Ascending aorta (tissue), 2 donors: ENCODE measurements at regions not wholly inside any gene's neighbourhood (a gene's known extent, or its start where the extent isn't known, plus 50 kb on each side); places are given as distances from the start of the nearest gene placed in this dataset.

Experiments used
- DNase-seq, 2 donors: peaks; one replicate each; pipeline ENCODE4 v3.0.0-alpha.2; 2019; ENCODE audit warnings: low spot score in 2 of 2
- H3K27ac ChIP-seq, 2 donors: fragments of 200-600 bp; sonication (generic); one replicate each; pipeline ENCODE4 v1.5.1; 2016 to 2017; ENCODE audit warnings: mild to moderate bottlenecking in 1 of 2
- H3K27me3 ChIP-seq: fragments of 200-600 bp; sonication (generic); one replicate; pipeline ENCODE4 v1.5.1; 2017
- H3K36me3 ChIP-seq, 2 donors: fragments of 200-600 bp; sonication (generic); one replicate each; pipeline ENCODE4 v1.5.1; 2016
- H3K4me1 ChIP-seq, 2 donors: fragments of 200-600 bp; sonication (generic); one replicate each; pipeline ENCODE4 v1.5.1; 2016 to 2017; ENCODE audit warnings: mild to moderate bottlenecking in 1 of 2
- H3K4me3 ChIP-seq, 2 donors: fragments of 200-600 bp; sonication (generic); one replicate each; pipeline ENCODE4 v1.5.1; 2016 to 2017; ENCODE audit warnings: mild to moderate bottlenecking in 1 of 2
- H3K9me3 ChIP-seq, 2 donors: fragments of 200-600 bp; sonication (generic); one replicate each; pipeline ENCODE4 v1.5.1; 2016
- intact Hi-C: fragments of 100-400 bp; cut with DNase I; formaldehyde crosslinking; loops from one replicate; pipeline ENCODE4 v1.15.1; 2023
- TF ChIP-seq, protein P1 (sequence below), 3 experiments: fragments of 200-600 bp in 2 of 3; fragments of 450-650 bp in 1 of 3; sonication (generic) in 2 of 3; IDR thresholded peaks; one replicate each; pipeline ENCODE4 v1.5.1; 2016 to 2019; ENCODE audit warnings: antibody characterized with exemption in 3 of 3, mild to moderate bottlenecking in 1 of 3, moderate library complexity in 1 of 3

DNA sequence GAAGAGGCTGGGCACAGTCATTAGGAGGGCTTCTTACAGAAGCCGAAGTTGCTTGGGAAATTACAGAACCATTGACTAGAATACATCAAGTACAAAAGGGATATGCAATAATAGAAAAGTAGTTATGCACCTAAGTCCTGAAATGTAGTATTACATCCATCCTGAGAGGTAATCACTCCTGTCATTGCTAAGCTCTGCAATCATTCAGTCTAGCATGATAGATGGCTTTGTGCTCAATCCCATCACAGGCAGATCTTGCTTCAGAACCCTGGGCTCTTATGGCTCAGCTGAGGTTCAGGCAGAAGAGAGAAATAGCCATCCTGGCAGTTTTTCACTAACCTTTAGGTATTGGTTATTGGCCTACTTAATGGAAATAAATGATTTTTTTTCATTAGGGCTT is 231.7 kb upstream of the AFF2 start:
- H3K4me3 ChIP-seq: no peak overlapping the region
- H3K36me3 ChIP-seq: no peaks in the 10 kb centered on the region
- no peak overlapping the region for H3K27ac ChIP-seq
- TF ChIP-seq, protein P1, sequence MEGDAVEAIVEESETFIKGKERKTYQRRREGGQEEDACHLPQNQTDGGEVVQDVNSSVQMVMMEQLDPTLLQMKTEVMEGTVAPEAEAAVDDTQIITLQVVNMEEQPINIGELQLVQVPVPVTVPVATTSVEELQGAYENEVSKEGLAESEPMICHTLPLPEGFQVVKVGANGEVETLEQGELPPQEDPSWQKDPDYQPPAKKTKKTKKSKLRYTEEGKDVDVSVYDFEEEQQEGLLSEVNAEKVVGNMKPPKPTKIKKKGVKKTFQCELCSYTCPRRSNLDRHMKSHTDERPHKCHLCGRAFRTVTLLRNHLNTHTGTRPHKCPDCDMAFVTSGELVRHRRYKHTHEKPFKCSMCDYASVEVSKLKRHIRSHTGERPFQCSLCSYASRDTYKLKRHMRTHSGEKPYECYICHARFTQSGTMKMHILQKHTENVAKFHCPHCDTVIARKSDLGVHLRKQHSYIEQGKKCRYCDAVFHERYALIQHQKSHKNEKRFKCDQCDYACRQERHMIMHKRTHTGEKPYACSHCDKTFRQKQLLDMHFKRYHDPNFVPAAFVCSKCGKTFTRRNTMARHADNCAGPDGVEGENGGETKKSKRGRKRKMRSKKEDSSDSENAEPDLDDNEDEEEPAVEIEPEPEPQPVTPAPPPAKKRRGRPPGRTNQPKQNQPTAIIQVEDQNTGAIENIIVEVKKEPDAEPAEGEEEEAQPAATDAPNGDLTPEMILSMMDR (IDR thresholded peaks at IDR 0.05): no peak
- intact Hi-C loops: loop anchor here (10.0 kb wide), 1 partner anchor 64 kb away; no protein-coding TSS in a partner anchor
- no peak for DNase-seq
- H3K27me3 ChIP-seq: no peaks in the 10 kb centered on the region
- no peaks in the 10 kb centered on the region for H3K4me1 ChIP-seq
- no peaks in the 10 kb centered on the region for H3K9me3 ChIP-seq

DNA sequence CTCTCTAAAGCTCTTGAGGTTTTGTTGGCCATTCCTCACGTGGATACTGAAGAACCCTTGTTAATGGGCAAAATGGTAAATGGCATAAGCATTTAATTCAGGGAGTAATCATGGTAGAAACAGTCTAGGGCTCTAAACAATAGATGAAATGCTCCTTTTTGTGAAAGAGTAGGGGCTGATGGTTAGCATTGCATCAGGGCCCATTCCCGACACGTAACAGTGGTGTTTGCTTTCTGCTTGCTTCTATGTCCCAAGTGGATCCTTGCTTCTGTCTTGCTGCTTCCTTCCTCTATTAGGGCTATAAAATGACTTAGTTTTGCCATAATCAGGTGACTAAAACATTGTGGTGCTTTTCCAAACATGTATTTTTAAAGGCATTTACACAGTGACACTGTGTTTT is 230.9 kb upstream of the AFF2 start:
- Histone ChIP-seq H3K27ac (no peak overlapping the region), H3K4me3 (no peak overlapping the region), H3K9me3 (no peaks in the 10 kb centered on the region), H3K27me3 (no peaks in the 10 kb centered on the region), H3K36me3 (no peaks in the 10 kb centered on the region), H3K4me1 (no peaks in the 10 kb centered on the region)
- no peak for DNase-seq
- intact Hi-C loops: loop anchor here (10.0 kb wide), 1 partner anchor 65 kb away; no protein-coding TSS in a partner anchor
- TF ChIP-seq, protein P1 (IDR thresholded peaks at IDR 0.05): no peak

DNA sequence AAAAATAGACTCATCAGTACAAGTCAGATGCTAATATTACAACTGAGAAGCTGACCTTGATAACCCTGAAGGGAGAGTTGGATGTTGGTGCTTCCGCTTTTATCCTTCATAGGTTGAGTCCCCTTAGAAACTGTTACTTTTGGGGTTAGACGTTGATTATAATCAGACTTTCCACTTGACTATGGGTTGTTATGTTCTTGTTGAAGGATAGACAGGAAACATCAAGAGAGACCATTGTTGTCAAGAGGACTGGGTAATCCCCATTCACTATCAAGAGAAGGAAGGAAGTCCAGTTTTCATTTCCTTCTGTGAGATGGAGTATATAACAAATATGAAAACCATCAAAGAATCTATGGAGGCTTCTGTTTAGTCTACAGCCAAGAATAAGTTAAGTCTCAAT is 229.9 kb upstream of the AFF2 start:
- H3K36me3 ChIP-seq: no peaks in the 10 kb centered on the region
- TF ChIP-seq, protein P1 (IDR thresholded peaks at IDR 0.05): no peak
- no peak for DNase-seq
- H3K4me3 ChIP-seq: no peak overlapping the region
- H3K4me1 ChIP-seq: no peaks in the 10 kb centered on the region
- H3K9me3 ChIP-seq: no peaks in the 10 kb centered on the region
- no peak overlapping the region for H3K27ac ChIP-seq
- intact Hi-C loops: no loop called here
- no peaks in the 10 kb centered on the region for H3K27me3 ChIP-seq

DNA sequence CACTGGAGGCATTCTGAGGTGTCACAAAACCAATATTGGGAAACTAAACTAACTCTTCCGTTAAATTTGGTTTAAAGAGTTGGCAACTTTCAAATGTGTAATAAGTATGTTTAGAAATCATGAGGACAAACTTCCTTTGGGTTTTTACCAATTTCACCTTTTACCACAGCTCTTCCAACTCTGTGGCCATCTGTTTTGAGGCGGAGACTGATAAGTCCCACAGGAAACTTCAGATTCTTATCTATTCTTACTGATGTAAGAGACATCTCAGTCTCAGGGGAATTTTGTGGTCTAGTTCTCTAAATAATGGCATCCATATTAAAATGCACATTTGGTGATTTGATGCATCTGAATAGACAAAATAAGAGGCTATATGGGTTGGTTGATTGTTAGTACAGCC is 229.2 kb upstream of the AFF2 start:
- DNase-seq: no peak
- H3K4me3 ChIP-seq: no peak overlapping the region
- no peaks in the 10 kb centered on the region for H3K9me3 ChIP-seq
- H3K27me3 ChIP-seq: no peaks in the 10 kb centered on the region
- H3K4me1 ChIP-seq: no peaks in the 10 kb centered on the region
- intact Hi-C loops: no loop called here
- TF ChIP-seq, protein P1 (IDR thresholded peaks at IDR 0.05): no peak
- H3K36me3 ChIP-seq: no peaks in the 10 kb centered on the region
- no peak overlapping the region for H3K27ac ChIP-seq

DNA sequence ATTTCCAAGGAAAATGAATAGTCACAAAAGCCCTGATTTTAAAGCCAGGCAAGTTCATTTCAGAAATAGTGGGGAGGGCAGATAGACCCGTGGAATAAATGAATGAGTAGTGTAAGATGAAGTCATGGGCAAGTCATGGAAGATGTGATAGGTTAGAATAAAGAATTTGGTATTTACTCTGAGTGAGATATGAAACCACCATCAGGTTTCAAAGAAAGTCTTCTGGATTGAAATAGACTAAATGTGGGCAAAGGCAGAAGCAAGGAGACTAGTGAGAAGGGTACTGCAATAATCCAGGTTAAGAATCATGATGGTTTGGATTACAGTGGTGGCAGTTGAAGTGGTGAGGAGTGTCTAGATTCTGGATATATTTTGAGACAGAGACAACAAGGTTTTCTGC is 218.5 kb upstream of the AFF2 start:
- TF ChIP-seq, protein P1 (IDR thresholded peaks at IDR 0.05): no peak
- Histone ChIP-seq H3K36me3 (no peaks in the 10 kb centered on the region), H3K4me1 (no peaks in the 10 kb centered on the region), H3K4me3 (no peak overlapping the region), H3K9me3 (no peaks in the 10 kb centered on the region), H3K27ac (no peak overlapping the region), H3K27me3 (no peaks in the 10 kb centered on the region)
- DNase-seq: no peak
- intact Hi-C loops: no loop called here

DNA sequence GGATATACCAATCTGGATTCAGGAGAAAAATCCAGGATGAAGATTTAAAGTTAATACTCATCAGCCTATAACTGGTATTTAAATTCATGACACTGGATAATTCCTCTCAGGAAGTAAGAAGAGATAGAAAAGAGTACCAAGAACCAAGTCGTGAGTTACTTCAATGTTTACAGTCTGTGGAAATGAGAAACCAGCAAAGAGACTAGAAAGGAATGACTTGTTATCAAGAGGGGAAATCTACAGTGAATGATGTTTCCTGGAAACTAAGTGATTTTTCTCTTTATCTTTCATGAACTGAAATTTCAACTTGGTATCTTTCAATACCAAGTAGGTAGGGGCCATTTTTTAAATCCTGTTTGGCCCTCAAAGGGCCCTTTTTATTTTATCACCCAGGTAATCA is 217.9 kb upstream of the AFF2 start:
- H3K4me1 ChIP-seq: no peaks in the 10 kb centered on the region
- H3K27ac ChIP-seq: no peak overlapping the region
- DNase-seq: no peak
- TF ChIP-seq, protein P1 (IDR thresholded peaks at IDR 0.05): no peak
- no peaks in the 10 kb centered on the region for H3K9me3 ChIP-seq
- no peak overlapping the region for H3K4me3 ChIP-seq
- H3K27me3 ChIP-seq: no peaks in the 10 kb centered on the region
- intact Hi-C loops: no loop called here
- H3K36me3 ChIP-seq: no peaks in the 10 kb centered on the region
